ENCODE measurements at regions not wholly inside any gene's neighbourhood (a gene's known extent, or its start where the extent isn't known, plus 50 kb on each side); places are given as distances from the start of the nearest gene placed in this dataset.

- WGBS, result 15% methylated on average over 1 of the region's 1 CpG
- no peak for DNase-seq (ENCODE audit: low read depth in 6 of 9, low spot score in 9 of 9)
- no peaks in the 10 kb centered on the region for H3K9me3 ChIP-seq (ENCODE audit: control insufficient read depth in 2 of 2, insufficient read depth in 1 of 2, low read length in 1 of 2)
- H3K27me3 ChIP-seq (ENCODE audit: control insufficient read depth in 2 of 2, insufficient read depth in 1 of 2, low read length in 1 of 2), result no peaks in the 10 kb centered on the region
- no peaks in the 10 kb centered on the region for H3K36me3 ChIP-seq (ENCODE audit: control insufficient read depth in 2 of 2, insufficient read depth in 2 of 2, low read length in 1 of 2)
- no peaks in the 10 kb centered on the region for H3K4me1 ChIP-seq (ENCODE audit: control insufficient read depth in 2 of 2, insufficient read depth in 2 of 2, low read length in 2 of 2)
- no peak overlapping the region for H3K27ac ChIP-seq (ENCODE audit: low read depth in 1 of 2, low read length in 1 of 2)
- H3K4me3 ChIP-seq (ENCODE audit: low read length in 2 of 2), result no peak overlapping the region
Observed at GRCh38 chr5:126693806-126694205, 83.1 kb upstream of the LMNB1 start.

GRCh38 chr5:126694403-126694802, 82.5 kb upstream of the LMNB1 start:
- no peaks in the 10 kb centered on the region for H3K36me3 ChIP-seq (ENCODE audit: control insufficient read depth in 2 of 2, insufficient read depth in 2 of 2, low read length in 1 of 2)
- no peaks in the 10 kb centered on the region for H3K4me1 ChIP-seq (ENCODE audit: control insufficient read depth in 2 of 2, insufficient read depth in 2 of 2, low read length in 2 of 2)
- WGBS, result 87% methylated on average over 2 of the region's 2 CpGs
- no peaks in the 10 kb centered on the region for H3K27me3 ChIP-seq (ENCODE audit: control insufficient read depth in 2 of 2, insufficient read depth in 1 of 2, low read length in 1 of 2)
- no peak overlapping the region for H3K4me3 ChIP-seq (ENCODE audit: low read length in 2 of 2)
- H3K9me3 ChIP-seq (ENCODE audit: control insufficient read depth in 2 of 2, insufficient read depth in 1 of 2, low read length in 1 of 2), result no peaks in the 10 kb centered on the region
- H3K27ac ChIP-seq (ENCODE audit: low read depth in 1 of 2, low read length in 1 of 2), result no peak overlapping the region
- no peak for DNase-seq (ENCODE audit: low read depth in 6 of 9, low spot score in 9 of 9)

GRCh38 chr5:126695091-126695490, 81.8 kb upstream of the LMNB1 start:
- Histone ChIP-seq H3K27me3 (ENCODE audit: control insufficient read depth in 2 of 2, insufficient read depth in 1 of 2, low read length in 1 of 2) (no peaks in the 10 kb centered on the region), H3K4me1 (ENCODE audit: control insufficient read depth in 2 of 2, insufficient read depth in 2 of 2, low read length in 2 of 2) (no peaks in the 10 kb centered on the region), H3K27ac (ENCODE audit: low read depth in 1 of 2, low read length in 1 of 2) (no peak overlapping the region), H3K36me3 (ENCODE audit: control insufficient read depth in 2 of 2, insufficient read depth in 2 of 2, low read length in 1 of 2) (no peaks in the 10 kb centered on the region), H3K4me3 (ENCODE audit: low read length in 2 of 2) (no peak overlapping the region), H3K9me3 (ENCODE audit: control insufficient read depth in 2 of 2, insufficient read depth in 1 of 2, low read length in 1 of 2) (no peaks in the 10 kb centered on the region)
- WGBS, result 95% methylated on average over 1 of the region's 1 CpG
- no peak for DNase-seq (ENCODE audit: low read depth in 6 of 9, low spot score in 9 of 9)

GRCh38 chr5:126707080-126707479, 69.9 kb upstream of the LMNB1 start:
- Histone ChIP-seq H3K9me3 (ENCODE audit: control insufficient read depth in 2 of 2, insufficient read depth in 1 of 2, low read length in 1 of 2) (no peaks in the 10 kb centered on the region), H3K36me3 (ENCODE audit: control insufficient read depth in 2 of 2, insufficient read depth in 2 of 2, low read length in 1 of 2) (no peaks in the 10 kb centered on the region), H3K27ac (ENCODE audit: low read depth in 1 of 2, low read length in 1 of 2) (no peak overlapping the region), H3K4me1 (ENCODE audit: control insufficient read depth in 2 of 2, insufficient read depth in 2 of 2, low read length in 2 of 2) (no peaks in the 10 kb centered on the region), H3K27me3 (ENCODE audit: control insufficient read depth in 2 of 2, insufficient read depth in 1 of 2, low read length in 1 of 2) (no peaks in the 10 kb centered on the region), H3K4me3 (ENCODE audit: low read length in 2 of 2) (no peak overlapping the region)
- no peak for DNase-seq (ENCODE audit: low read depth in 6 of 9, low spot score in 9 of 9)
- 97% methylated on average over 1 of the region's 1 CpG for WGBS

GRCh38 chr5:126715765-126716164, 61.2 kb upstream of the LMNB1 start:
- Histone ChIP-seq H3K27ac (ENCODE audit: low read depth in 1 of 2, low read length in 1 of 2) (no peak overlapping the region), H3K4me1 (ENCODE audit: control insufficient read depth in 2 of 2, insufficient read depth in 2 of 2, low read length in 2 of 2) (no peaks in the 10 kb centered on the region), H3K27me3 (ENCODE audit: control insufficient read depth in 2 of 2, insufficient read depth in 1 of 2, low read length in 1 of 2) (no peaks in the 10 kb centered on the region), H3K36me3 (ENCODE audit: control insufficient read depth in 2 of 2, insufficient read depth in 2 of 2, low read length in 1 of 2) (no peaks in the 10 kb centered on the region), H3K9me3 (ENCODE audit: control insufficient read depth in 2 of 2, insufficient read depth in 1 of 2, low read length in 1 of 2) (no peaks in the 10 kb centered on the region), H3K4me3 (ENCODE audit: low read length in 2 of 2) (no peak overlapping the region)
- DNase-seq (ENCODE audit: low read depth in 6 of 9, low spot score in 9 of 9), result no peak
- WGBS, result 95% methylated on average over 3 of the region's 3 CpGs

GRCh38 chr5:126716861-126717260, 60.1 kb upstream of the LMNB1 start:
- H3K36me3 ChIP-seq (ENCODE audit: control insufficient read depth in 2 of 2, insufficient read depth in 2 of 2, low read length in 1 of 2), result no peaks in the 10 kb centered on the region

GRCh38 chr5:126718236-126718868, 58.6 kb upstream of the LMNB1 start:
- Histone ChIP-seq H3K9me3 (ENCODE audit: control insufficient read depth in 2 of 2, insufficient read depth in 1 of 2, low read length in 1 of 2) (peaks cover 0 to 3% of the 10 kb centered on the region in 2 donors), H3K4me3 (ENCODE audit: low read length in 2 of 2) (no peak overlapping the region), H3K36me3 (ENCODE audit: control insufficient read depth in 2 of 2, insufficient read depth in 2 of 2, low read length in 1 of 2) (no peaks in the 10 kb centered on the region), H3K27ac (ENCODE audit: low read depth in 1 of 2, low read length in 1 of 2) (no peak overlapping the region), H3K4me1 (ENCODE audit: control insufficient read depth in 2 of 2, insufficient read depth in 2 of 2, low read length in 2 of 2) (no peaks in the 10 kb centered on the region), H3K27me3 (ENCODE audit: control insufficient read depth in 2 of 2, insufficient read depth in 1 of 2, low read length in 1 of 2) (no peaks in the 10 kb centered on the region)
- WGBS, result 76% methylated on average over 10 of the region's 10 CpGs
- DNase-seq (ENCODE audit: low read depth in 6 of 9, low spot score in 9 of 9), result no peak

More at GRCh38 chr5:126716861-126717260, 60.1 kb upstream of the LMNB1 start:
- WGBS, result 96% methylated on average over 10 of the region's 10 CpGs
- no peak overlapping the region for H3K27ac ChIP-seq (ENCODE audit: low read depth in 1 of 2, low read length in 1 of 2)
- no peaks in the 10 kb centered on the region for H3K4me1 ChIP-seq (ENCODE audit: control insufficient read depth in 2 of 2, insufficient read depth in 2 of 2, low read length in 2 of 2)
- no peaks in the 10 kb centered on the region for H3K27me3 ChIP-seq (ENCODE audit: control insufficient read depth in 2 of 2, insufficient read depth in 1 of 2, low read length in 1 of 2)
- H3K9me3 ChIP-seq (ENCODE audit: control insufficient read depth in 2 of 2, insufficient read depth in 1 of 2, low read length in 1 of 2), result no peaks in the 10 kb centered on the region
- no peak for DNase-seq (ENCODE audit: low read depth in 6 of 9, low spot score in 9 of 9)
- H3K4me3 ChIP-seq (ENCODE audit: low read length in 2 of 2), result no peak overlapping the region

GRCh38 chr5:126720369-126720768, 56.6 kb upstream of the LMNB1 start:
- H3K9me3 ChIP-seq (ENCODE audit: control insufficient read depth in 2 of 2, insufficient read depth in 1 of 2, low read length in 1 of 2), result peaks cover 0 to 3% of the 10 kb centered on the region in 2 donors
- H3K4me3 ChIP-seq (ENCODE audit: low read length in 2 of 2), result no peak overlapping the region
- H3K4me1 ChIP-seq (ENCODE audit: control insufficient read depth in 2 of 2, insufficient read depth in 2 of 2, low read length in 2 of 2), result no peaks in the 10 kb centered on the region
- no peaks in the 10 kb centered on the region for H3K27me3 ChIP-seq (ENCODE audit: control insufficient read depth in 2 of 2, insufficient read depth in 1 of 2, low read length in 1 of 2)
- 92% methylated on average over 4 of the region's 4 CpGs for WGBS
- DNase-seq (ENCODE audit: low read depth in 6 of 9, low spot score in 9 of 9), result no peak
- H3K27ac ChIP-seq (ENCODE audit: low read depth in 1 of 2, low read length in 1 of 2), result no peak overlapping the region
- no peaks in the 10 kb centered on the region for H3K36me3 ChIP-seq (ENCODE audit: control insufficient read depth in 2 of 2, insufficient read depth in 2 of 2, low read length in 1 of 2)

GRCh38 chr5:126723643-126724042, 53.3 kb upstream of the LMNB1 start:
- Histone ChIP-seq H3K9me3 (ENCODE audit: control insufficient read depth in 2 of 2, insufficient read depth in 1 of 2, low read length in 1 of 2) (peaks cover 0 to 3% of the 10 kb centered on the region in 2 donors), H3K4me1 (ENCODE audit: control insufficient read depth in 2 of 2, insufficient read depth in 2 of 2, low read length in 2 of 2) (no peaks in the 10 kb centered on the region), H3K27me3 (ENCODE audit: control insufficient read depth in 2 of 2, insufficient read depth in 1 of 2, low read length in 1 of 2) (no peaks in the 10 kb centered on the region), H3K36me3 (ENCODE audit: control insufficient read depth in 2 of 2, insufficient read depth in 2 of 2, low read length in 1 of 2) (no peaks in the 10 kb centered on the region), H3K4me3 (ENCODE audit: low read length in 2 of 2) (no peak overlapping the region), H3K27ac (ENCODE audit: low read depth in 1 of 2, low read length in 1 of 2) (no peak overlapping the region)
- 71% methylated on average over 2 of the region's 2 CpGs for WGBS
- DNase-seq (ENCODE audit: low read depth in 6 of 9, low spot score in 9 of 9), result no peak
